ENCODE measurements at regions not wholly inside any gene's neighbourhood (a gene's known extent, or its start where the extent isn't known, plus 50 kb on each side); places are given as distances from the start of the nearest gene placed in this dataset.

DNA sequence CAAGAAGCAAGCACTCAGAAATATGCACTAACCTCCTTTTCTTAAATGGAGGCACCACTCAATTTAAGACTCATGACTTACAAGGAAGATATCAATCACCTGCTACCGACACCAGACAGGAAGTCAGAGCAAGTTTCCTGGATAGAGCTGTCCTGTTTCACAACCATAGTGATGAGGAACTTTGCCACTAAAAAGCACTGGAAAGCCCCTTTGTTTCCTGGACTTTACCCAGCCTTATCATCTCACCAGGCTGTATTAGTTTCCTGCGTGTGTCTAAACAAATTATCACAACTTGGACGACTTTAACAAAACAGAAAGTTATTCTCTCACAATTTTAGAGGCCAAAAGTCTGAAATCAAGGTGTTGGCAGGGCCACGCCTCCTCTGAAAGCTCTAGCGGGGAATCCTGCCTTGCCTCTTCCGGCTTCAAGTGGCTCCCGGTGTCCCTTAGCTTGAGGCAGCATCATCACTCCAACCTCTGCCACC is 253.8 kb upstream of the STXBP5 start:
- Histone ChIP-seq H3K9me3 (ENCODE audit: insufficient read depth, low read depth) (no peaks in the 10 kb centered on the region), H3K4me3 (no peak overlapping the region), H4K20me1 (ENCODE audit: insufficient read depth) (no peaks in the 10 kb centered on the region), H3K27ac (no peak overlapping the region), H3K4me1 (replicated peaks; ENCODE audit: insufficient read depth) (no peaks in the 10 kb centered on the region), H3K79me2 (ENCODE audit: low read depth) (no peaks in the 10 kb centered on the region), H3K36me3 (ENCODE audit: low read depth) (no peaks in the 10 kb centered on the region), H2AFZ (no peak overlapping the region), H3K4me2 (no peak overlapping the region), H3K9me2 (ENCODE audit: insufficient read depth) (no peaks in the 10 kb centered on the region), H3K27me3 (ENCODE audit: insufficient read depth, low read depth) (no peaks in the 10 kb centered on the region), H3F3A (ENCODE audit: insufficient read depth, low read depth) (no peaks in the 10 kb centered on the region)
- ChIA-PET POLR2A (ENCODE audit: unreplicated experiment) (no interaction called here), CTCF (no interaction called here)
- no peak for TF ChIP-seq EZH2 (IDR thresholded peaks at IDR 0.05; ENCODE audit: low read depth)
- TF ChIP-seq, protein P1, sequence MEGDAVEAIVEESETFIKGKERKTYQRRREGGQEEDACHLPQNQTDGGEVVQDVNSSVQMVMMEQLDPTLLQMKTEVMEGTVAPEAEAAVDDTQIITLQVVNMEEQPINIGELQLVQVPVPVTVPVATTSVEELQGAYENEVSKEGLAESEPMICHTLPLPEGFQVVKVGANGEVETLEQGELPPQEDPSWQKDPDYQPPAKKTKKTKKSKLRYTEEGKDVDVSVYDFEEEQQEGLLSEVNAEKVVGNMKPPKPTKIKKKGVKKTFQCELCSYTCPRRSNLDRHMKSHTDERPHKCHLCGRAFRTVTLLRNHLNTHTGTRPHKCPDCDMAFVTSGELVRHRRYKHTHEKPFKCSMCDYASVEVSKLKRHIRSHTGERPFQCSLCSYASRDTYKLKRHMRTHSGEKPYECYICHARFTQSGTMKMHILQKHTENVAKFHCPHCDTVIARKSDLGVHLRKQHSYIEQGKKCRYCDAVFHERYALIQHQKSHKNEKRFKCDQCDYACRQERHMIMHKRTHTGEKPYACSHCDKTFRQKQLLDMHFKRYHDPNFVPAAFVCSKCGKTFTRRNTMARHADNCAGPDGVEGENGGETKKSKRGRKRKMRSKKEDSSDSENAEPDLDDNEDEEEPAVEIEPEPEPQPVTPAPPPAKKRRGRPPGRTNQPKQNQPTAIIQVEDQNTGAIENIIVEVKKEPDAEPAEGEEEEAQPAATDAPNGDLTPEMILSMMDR (conservative IDR thresholded peaks at IDR 0.05): no peak
- intact Hi-C loops (cut with micrococcal nuclease; ENCODE audit: unreplicated experiment): no loop called here
- no TSS peak for BruUV-seq (replicated peaks)
- DNase-seq: no peak

DNA sequence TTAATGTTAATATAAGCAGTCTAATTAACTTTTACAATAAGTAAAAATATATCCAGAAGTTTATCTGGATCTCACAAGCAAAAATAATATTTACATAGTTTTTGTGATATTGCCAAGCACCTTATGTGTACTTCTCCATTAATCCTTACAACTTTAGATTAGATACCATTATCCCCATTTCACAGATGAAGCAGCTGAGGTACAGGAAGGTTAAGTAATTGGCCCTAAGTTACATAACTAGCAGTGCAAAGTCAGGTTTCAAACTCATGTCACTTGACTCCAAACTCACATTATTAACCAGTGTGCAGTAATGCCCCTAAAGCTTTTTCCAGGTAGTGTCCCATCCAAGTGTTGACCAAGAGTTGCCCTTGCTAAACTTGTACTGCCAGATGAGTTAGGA is 248.6 kb upstream of the STXBP5 start:
- H3F3A ChIP-seq (ENCODE audit: insufficient read depth, low read depth): no peaks in the 10 kb centered on the region
- H3K4me1 ChIP-seq (replicated peaks; ENCODE audit: insufficient read depth): no peaks in the 10 kb centered on the region
- H3K4me2 ChIP-seq: no peak overlapping the region
- H3K9me3 ChIP-seq (ENCODE audit: insufficient read depth, low read depth): no peaks in the 10 kb centered on the region
- no peaks in the 10 kb centered on the region for H3K27me3 ChIP-seq (ENCODE audit: insufficient read depth, low read depth)
- no TSS peak for BruUV-seq (replicated peaks)
- no peak overlapping the region for H3K4me3 ChIP-seq
- H2AFZ ChIP-seq: no peak overlapping the region
- H3K36me3 ChIP-seq (ENCODE audit: low read depth): no peaks in the 10 kb centered on the region
- no peaks in the 10 kb centered on the region for H3K9me2 ChIP-seq (ENCODE audit: insufficient read depth)
- TF ChIP-seq, protein P1 (conservative IDR thresholded peaks at IDR 0.05): no peak
- TF ChIP-seq EZH2 (IDR thresholded peaks at IDR 0.05; ENCODE audit: low read depth): no peak
- ChIA-PET POLR2A (ENCODE audit: unreplicated experiment) (no interaction called here), CTCF (no interaction called here)
- no peak overlapping the region for H3K27ac ChIP-seq
- intact Hi-C loops (cut with micrococcal nuclease; ENCODE audit: unreplicated experiment): no loop called here
- no peak for DNase-seq
- no peaks in the 10 kb centered on the region for H3K79me2 ChIP-seq (ENCODE audit: low read depth)
- no peaks in the 10 kb centered on the region for H4K20me1 ChIP-seq (ENCODE audit: insufficient read depth)

DNA sequence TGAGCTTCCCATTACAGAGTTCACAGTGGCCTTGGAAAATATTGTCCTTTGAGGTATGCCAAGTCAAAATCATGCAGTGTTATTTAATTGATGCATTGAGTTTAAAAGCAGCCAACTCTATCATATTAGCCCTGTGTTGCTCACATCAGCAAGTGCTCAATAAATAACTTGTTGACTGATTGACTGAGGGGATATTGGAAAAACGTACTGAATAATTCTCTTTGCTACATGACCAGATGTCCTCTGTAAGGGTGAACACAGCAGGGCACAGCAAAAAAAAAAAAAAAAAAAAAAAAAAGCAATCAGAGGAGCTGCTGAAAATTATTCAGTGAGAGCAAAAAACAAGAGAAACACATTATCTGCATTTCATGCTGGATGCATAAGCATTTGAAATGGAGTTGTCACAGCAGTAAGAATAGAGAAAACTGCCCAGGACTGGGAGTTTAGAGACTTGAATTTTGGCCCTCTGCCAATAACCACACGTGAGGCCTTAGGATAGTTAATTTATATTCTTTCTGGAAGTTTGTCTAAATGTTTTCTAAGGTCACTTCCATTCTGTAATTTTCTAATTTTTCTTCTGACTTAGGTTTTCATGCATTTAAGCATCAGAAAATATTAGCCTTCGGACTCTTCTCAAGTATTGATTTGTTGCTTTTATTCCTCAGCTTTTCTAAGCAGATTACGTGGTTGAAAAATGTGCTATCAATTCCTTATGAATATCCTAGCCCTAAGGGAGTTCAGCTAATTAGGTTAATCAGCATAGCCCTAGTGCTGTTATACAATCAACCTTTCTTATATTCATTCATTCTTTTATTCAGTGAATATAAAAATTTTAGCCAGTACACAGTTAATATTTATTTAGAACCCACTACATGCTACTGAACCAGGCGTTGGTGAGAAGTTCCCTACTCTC is 246.8 kb upstream of the STXBP5 start:
- no peak overlapping the region for H3K27ac ChIP-seq
- H3K9me2 ChIP-seq (ENCODE audit: insufficient read depth): no peaks in the 10 kb centered on the region
- H3K4me1 ChIP-seq (replicated peaks; ENCODE audit: insufficient read depth): no peaks in the 10 kb centered on the region
- POLR2A ChIA-PET (ENCODE audit: unreplicated experiment): no interaction called here
- CTCF ChIA-PET: no interaction called here
- no peaks in the 10 kb centered on the region for H3K36me3 ChIP-seq (ENCODE audit: low read depth)
- H3K79me2 ChIP-seq (ENCODE audit: low read depth): no peaks in the 10 kb centered on the region
- no peaks in the 10 kb centered on the region for H3K27me3 ChIP-seq (ENCODE audit: insufficient read depth, low read depth)
- BruUV-seq (replicated peaks): no TSS peak
- TF ChIP-seq EZH2 (IDR thresholded peaks at IDR 0.05; ENCODE audit: low read depth): no peak
- TF ChIP-seq, protein P1 (conservative IDR thresholded peaks at IDR 0.05): no peak
- no peaks in the 10 kb centered on the region for H4K20me1 ChIP-seq (ENCODE audit: insufficient read depth)
- H3K9me3 ChIP-seq (ENCODE audit: insufficient read depth, low read depth): no peaks in the 10 kb centered on the region
- intact Hi-C loops (cut with micrococcal nuclease; ENCODE audit: unreplicated experiment): no loop called here
- H3K4me2 ChIP-seq: no peak overlapping the region
- H3F3A ChIP-seq (ENCODE audit: insufficient read depth, low read depth): no peaks in the 10 kb centered on the region
- H2AFZ ChIP-seq: no peak overlapping the region
- no peak for DNase-seq
- H3K4me3 ChIP-seq: no peak overlapping the region
